Central memory CD8-positive, alpha-beta T cell (primary cell): ENCODE measurements at regions not wholly inside any gene's neighbourhood (a gene's known extent, or its start where the extent isn't known, plus 50 kb on each side); places are given as distances from the start of the nearest gene placed in this dataset.

Source experiments
- ATAC-seq: fragments of 150-1000 bp; cut with Tn5 transposase; replicated peaks from 2 replicates; pipeline ENCODE4 v1.10.0; 2022; ENCODE audit warnings: mild to moderate bottlenecking, moderate FRiP score, moderate number of reproducible peaks; ENCODE audit not compliant: poor library complexity, severe bottlenecking; ENCODE audit errors: extremely low read depth
- DNase-seq, 2 donors: peaks; one replicate each; pipeline ENCODE4 v3.0.0; 2021; ENCODE audit warnings: low spot score in 2 of 2
- H3K27ac Mint-ChIP-seq: one replicate; pipeline ENCODE4 v1.8.0; 2022; ENCODE audit warnings: low read depth, mild to moderate bottlenecking, moderate library complexity, mixed read lengths
- H3K27me3 Mint-ChIP-seq: one replicate; pipeline ENCODE4 v1.8.0; 2022; ENCODE audit warnings: mixed read lengths
- H3K36me3 Mint-ChIP-seq: one replicate; pipeline ENCODE4 v1.8.0; 2022; ENCODE audit warnings: mild to moderate bottlenecking, moderate library complexity, mixed read lengths; ENCODE audit not compliant: insufficient read depth
- H3K4me1 Mint-ChIP-seq: one replicate; pipeline ENCODE4 v1.8.0; 2022; ENCODE audit warnings: mixed read lengths
- H3K4me3 Mint-ChIP-seq: one replicate; pipeline ENCODE4 v1.8.0; 2022; ENCODE audit warnings: mild to moderate bottlenecking, moderate library complexity, mixed read lengths
- H3K9me3 Mint-ChIP-seq: one replicate; pipeline ENCODE4 v1.8.0; 2022; ENCODE audit warnings: mixed read lengths

GRCh38 chr4:108322497-108322896 is 153.8 kb upstream of the LEF1 start:
- no peak overlapping the region for H3K27ac Mint-ChIP-seq
- ATAC-seq (no peak), DNase-seq (no peak)
- no peaks in the 10 kb centered on the region for H3K27me3 Mint-ChIP-seq
- H3K36me3 Mint-ChIP-seq: no peaks in the 10 kb centered on the region
- H3K4me3 Mint-ChIP-seq: no peak overlapping the region
- H3K4me1 Mint-ChIP-seq: no peaks in the 10 kb centered on the region
- peaks cover 5% of the 10 kb centered on the region for H3K9me3 Mint-ChIP-seq

GRCh38 chr4:108320061-108320460 is 151.3 kb upstream of the LEF1 start:
- H3K27me3 Mint-ChIP-seq: no peaks in the 10 kb centered on the region
- no peak for ATAC-seq
- no peak overlapping the region for H3K27ac Mint-ChIP-seq
- peaks cover 5% of the 10 kb centered on the region for H3K9me3 Mint-ChIP-seq
- no peak for DNase-seq
- no peak overlapping the region for H3K4me3 Mint-ChIP-seq
- H3K36me3 Mint-ChIP-seq: no peaks in the 10 kb centered on the region
- no peaks in the 10 kb centered on the region for H3K4me1 Mint-ChIP-seq

DNA sequence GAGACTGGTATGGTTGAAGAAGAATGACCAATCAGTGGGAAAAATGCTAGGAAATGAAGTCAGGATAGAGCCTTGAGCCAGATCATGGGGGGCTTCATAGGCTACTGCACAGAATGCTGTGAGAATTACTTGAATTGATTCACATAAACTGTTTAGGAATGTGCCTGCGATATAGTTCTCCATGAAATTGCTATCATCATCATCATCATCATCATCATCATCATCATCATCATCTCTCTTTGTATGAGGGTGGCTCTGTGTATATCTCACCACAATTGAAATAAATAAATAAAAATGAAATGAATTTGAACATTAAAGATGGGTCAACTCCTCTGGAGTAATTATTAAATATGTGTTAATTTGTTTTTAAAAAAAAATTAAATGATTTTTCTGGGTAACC is 148.6 kb upstream of the LEF1 start:
- Mint-ChIP-seq H3K27ac (no peak overlapping the region), H3K27me3 (no peaks in the 10 kb centered on the region), H3K36me3 (no peaks in the 10 kb centered on the region), H3K4me3 (no peak overlapping the region), H3K9me3 (peaks cover under 1% of the 10 kb centered on the region), H3K4me1 (no peaks in the 10 kb centered on the region)
- ATAC-seq (no peak), DNase-seq (no peak)

DNA sequence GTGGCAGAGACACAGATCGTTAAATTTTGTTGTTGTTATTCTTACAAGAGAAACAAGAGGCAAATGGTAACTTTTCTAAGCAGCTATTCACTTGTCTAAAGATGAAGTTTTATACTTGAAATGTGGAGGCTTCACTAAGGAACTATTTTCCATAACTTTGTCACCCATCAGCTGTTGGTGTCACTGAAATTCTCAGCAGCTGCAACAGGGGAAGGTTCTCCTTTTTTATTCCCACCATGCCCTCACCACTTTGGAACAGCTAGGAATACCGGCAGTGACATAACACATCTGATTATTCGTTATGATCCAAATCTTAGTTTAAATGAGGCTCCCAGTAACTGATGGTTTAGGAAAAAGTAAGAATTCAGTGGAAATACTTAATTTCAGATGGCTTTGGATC is 147.0 kb upstream of the LEF1 start:
- no peak for DNase-seq
- no peak for ATAC-seq
- Mint-ChIP-seq H3K27ac (no peak overlapping the region), H3K4me1 (no peaks in the 10 kb centered on the region), H3K27me3 (no peaks in the 10 kb centered on the region), H3K9me3 (no peaks in the 10 kb centered on the region), H3K4me3 (no peak overlapping the region), H3K36me3 (peaks cover 2% of the 10 kb centered on the region)

- ATAC-seq: no peak
- no peak overlapping the region for H3K27ac Mint-ChIP-seq
Observed at GRCh38 chr4:108314900-108315589, 146.3 kb upstream of the LEF1 start.

DNA sequence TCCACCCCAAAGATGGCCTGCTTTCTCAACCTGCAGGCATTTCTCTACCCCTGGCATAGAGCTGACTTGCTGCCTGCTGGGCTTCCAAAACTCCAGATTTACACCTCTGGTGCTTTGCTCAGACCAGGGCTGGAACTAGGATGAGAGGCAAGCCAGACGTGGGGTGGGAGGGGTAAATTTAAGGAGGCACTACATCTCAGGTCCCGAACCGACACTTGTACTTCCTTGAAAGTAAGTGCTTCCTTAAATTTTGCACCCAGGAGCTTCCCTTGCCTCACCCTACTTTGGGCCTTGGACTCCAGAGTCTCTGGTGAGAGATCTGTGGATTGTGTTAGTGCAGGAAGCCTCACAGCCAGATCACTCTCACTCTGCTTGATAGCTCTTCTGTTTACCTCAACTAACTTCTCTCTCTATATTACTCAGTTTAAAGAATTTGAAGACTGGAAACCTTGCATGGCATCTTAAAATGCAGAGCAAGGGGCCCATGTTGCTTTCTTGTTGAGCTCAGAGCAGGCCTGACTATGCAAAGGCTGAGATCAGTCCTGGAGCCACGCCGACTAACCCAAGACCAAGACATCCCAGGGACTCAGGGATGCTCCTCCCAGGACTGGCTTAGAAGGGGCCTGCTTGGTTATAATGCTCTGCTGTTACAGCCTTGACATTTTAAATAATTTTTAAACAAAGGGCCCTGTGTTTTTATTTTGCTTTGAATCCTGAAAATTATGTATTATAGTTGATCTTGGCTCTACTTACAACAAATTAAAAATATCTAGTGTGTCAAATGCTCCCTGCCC is 145.0 kb upstream of the LEF1 start:
- no peaks in the 10 kb centered on the region for H3K9me3 Mint-ChIP-seq
- H3K27me3 Mint-ChIP-seq: no peaks in the 10 kb centered on the region
- H3K4me1 Mint-ChIP-seq: no peaks in the 10 kb centered on the region
- H3K4me3 Mint-ChIP-seq: no peak overlapping the region
- no peak for ATAC-seq
- no peak overlapping the region for H3K27ac Mint-ChIP-seq
- peaks cover 2% of the 10 kb centered on the region for H3K36me3 Mint-ChIP-seq
- DNase-seq: no peak

More at GRCh38 chr4:108314900-108315589, 146.3 kb upstream of the LEF1 start:
- Mint-ChIP-seq H3K4me1 (no peaks in the 10 kb centered on the region), H3K9me3 (no peaks in the 10 kb centered on the region), H3K27me3 (no peaks in the 10 kb centered on the region), H3K36me3 (peaks cover 2% of the 10 kb centered on the region), H3K4me3 (no peak overlapping the region)
- no peak for DNase-seq

DNA sequence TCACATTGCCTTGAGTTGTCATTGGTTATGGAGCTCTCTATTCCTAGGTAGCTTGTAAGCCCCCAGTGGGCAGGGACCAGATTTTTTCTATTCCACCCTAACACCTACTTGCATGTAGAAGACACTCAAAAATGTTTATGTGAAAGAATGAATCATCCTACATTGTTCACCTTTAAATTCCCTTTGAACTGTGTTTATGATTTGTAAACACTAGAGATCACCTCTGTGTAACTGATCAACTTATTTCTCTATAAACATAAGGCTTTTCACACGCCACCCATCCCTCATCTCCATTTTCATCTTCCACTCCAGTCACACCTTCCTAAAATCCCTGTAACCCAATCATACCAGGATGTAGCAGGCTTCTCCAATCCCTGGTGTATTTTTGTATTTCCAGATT is 142.6 kb upstream of the LEF1 start:
- Mint-ChIP-seq H3K9me3 (no peaks in the 10 kb centered on the region), H3K36me3 (peaks cover 2% of the 10 kb centered on the region), H3K4me3 (no peak overlapping the region), H3K27me3 (peaks cover 11% of the 10 kb centered on the region), H3K27ac (no peak overlapping the region), H3K4me1 (no peaks in the 10 kb centered on the region)
- DNase-seq (no peak), ATAC-seq (no peak)

GRCh38 chr4:108303488-108304177 is 134.9 kb upstream of the LEF1 start:
- Mint-ChIP-seq H3K9me3 (no peaks in the 10 kb centered on the region), H3K4me1 (no peaks in the 10 kb centered on the region), H3K27me3 (peaks cover 21% of the 10 kb centered on the region), H3K36me3 (peaks cover 3% of the 10 kb centered on the region), H3K4me3 (no peak overlapping the region), H3K27ac (no peak overlapping the region)
- ATAC-seq: no peak
- no peak for DNase-seq

- no peak for DNase-seq
- no peak overlapping the region for H3K4me3 Mint-ChIP-seq
- H3K36me3 Mint-ChIP-seq: peaks cover 3% of the 10 kb centered on the region
- H3K27me3 Mint-ChIP-seq: peaks cover 10% of the 10 kb centered on the region
- no peaks in the 10 kb centered on the region for H3K9me3 Mint-ChIP-seq
- H3K27ac Mint-ChIP-seq: no peak overlapping the region
- no peak for ATAC-seq
- H3K4me1 Mint-ChIP-seq: no peaks in the 10 kb centered on the region
Observed at GRCh38 chr4:108301545-108302251, 133.0 kb upstream of the LEF1 start.

DNA sequence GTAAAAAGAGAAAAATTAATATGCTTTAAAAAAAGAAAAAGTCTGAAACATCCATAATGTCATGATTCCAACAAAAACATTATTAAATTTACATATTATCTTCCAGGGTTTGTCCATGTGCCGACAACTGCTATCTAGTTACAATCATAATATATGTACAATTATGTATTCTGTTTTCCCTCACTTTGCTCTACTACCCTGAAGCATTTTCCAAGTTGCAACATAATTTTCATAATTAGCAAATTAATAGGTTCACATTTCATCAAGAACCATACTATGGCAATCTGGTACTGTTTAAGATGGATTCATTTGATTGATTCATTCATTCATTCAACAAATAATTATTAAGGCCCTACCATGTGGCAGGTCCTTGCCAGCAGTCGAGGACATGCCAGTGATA is 128.9 kb upstream of the LEF1 start:
- H3K9me3 Mint-ChIP-seq: no peaks in the 10 kb centered on the region
- peaks cover 3% of the 10 kb centered on the region for H3K36me3 Mint-ChIP-seq
- no peak overlapping the region for H3K4me3 Mint-ChIP-seq
- no peak overlapping the region for H3K27ac Mint-ChIP-seq
- H3K27me3 Mint-ChIP-seq: peaks cover 14% of the 10 kb centered on the region
- no peaks in the 10 kb centered on the region for H3K4me1 Mint-ChIP-seq
- no peak for ATAC-seq
- DNase-seq: no peak

- Mint-ChIP-seq H3K4me1 (no peaks in the 10 kb centered on the region), H3K27ac (no peak overlapping the region), H3K9me3 (no peaks in the 10 kb centered on the region), H3K27me3 (peaks cover 6% of the 10 kb centered on the region), H3K36me3 (no peaks in the 10 kb centered on the region), H3K4me3 (no peak overlapping the region)
- no peak for DNase-seq
- ATAC-seq: no peak
Observed at GRCh38 chr4:108292229-108292628, 123.5 kb upstream of the LEF1 start.

DNA sequence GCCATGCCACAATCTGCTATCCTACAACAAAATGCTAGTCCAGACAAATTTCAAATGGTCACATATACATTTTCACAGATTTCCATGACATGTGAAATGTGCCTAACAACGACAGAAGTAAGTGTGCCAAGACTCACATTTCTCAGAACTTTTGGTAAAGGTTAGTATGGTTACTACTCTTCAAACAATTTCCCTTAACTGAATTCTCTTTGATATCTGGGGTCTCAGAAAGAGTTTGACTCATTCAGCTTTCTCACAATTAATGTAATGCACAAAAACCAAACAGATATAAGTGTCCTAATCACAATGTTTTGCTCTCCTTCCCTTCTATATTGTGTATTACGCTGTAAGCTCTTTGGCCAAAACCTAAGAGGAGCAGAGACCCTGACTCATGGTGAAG is 122.4 kb upstream of the LEF1 start:
- no peaks in the 10 kb centered on the region for H3K36me3 Mint-ChIP-seq
- peaks cover 6% of the 10 kb centered on the region for H3K27me3 Mint-ChIP-seq
- ATAC-seq (no peak), DNase-seq (no peak)
- no peaks in the 10 kb centered on the region for H3K4me1 Mint-ChIP-seq
- H3K9me3 Mint-ChIP-seq: no peaks in the 10 kb centered on the region
- H3K27ac Mint-ChIP-seq: no peak overlapping the region
- no peak overlapping the region for H3K4me3 Mint-ChIP-seq
